Brain microvascular endothelial cell (primary cell): ENCODE measurements at regions not wholly inside any gene's neighbourhood (a gene's known extent, or its start where the extent isn't known, plus 50 kb on each side); places are given as distances from the start of the nearest gene placed in this dataset.

Experiments
- DNase-seq: peaks from one replicate; pipeline ENCODE4 v3.0.0-alpha.2; 2020
- H3K27ac ChIP-seq: fragments of 250-450 bp; sonication (Bioruptor Pico); 2 replicates; pipeline ENCODE4 v1.5.1; 2020; ENCODE audit warnings: mild to moderate bottlenecking, moderate library complexity
- H3K27me3 ChIP-seq: fragments of 250-450 bp; sonication (Bioruptor Pico); replicated peaks from 2 replicates; pipeline ENCODE4 v1.5.1; 2020; ENCODE audit warnings: mild to moderate bottlenecking
- H3K36me3 ChIP-seq: fragments of 250-450 bp; sonication (Bioruptor Pico); replicated peaks from 2 replicates; pipeline ENCODE4 v1.5.1; 2020; ENCODE audit warnings: mild to moderate bottlenecking
- H3K4me3 ChIP-seq: 2 replicates; pipeline ENCODE4 v1.5.1; 2011; ENCODE audit warnings: low read depth, mild to moderate bottlenecking, control low read depth, low read length, moderate library complexity
- CTCF ChIP-seq: IDR thresholded peaks from 2 replicates; pipeline ENCODE4 v1.5.1; 2011; ENCODE audit warnings: low read depth, mild to moderate bottlenecking, moderate library complexity, low read length, control low read depth, inconsistent platforms; ENCODE audit errors: missing control alignments
- in situ Hi-C: cut with HindIII; loops from 2 replicates; pipeline ENCODE4 v1.10.0; 2017; ENCODE audit warnings: low sequenced_read_pairs, low pct_ligation_motif_present

GRCh38 chr4:19944251-19944650, 307.5 kb upstream of the SLIT2 start:
- in situ Hi-C loops: no loop called here
- no peak for TF ChIP-seq CTCF
- Histone ChIP-seq H3K4me3 (no peak overlapping the region), H3K36me3 (no peaks in the 10 kb centered on the region), H3K27me3 (no peaks in the 10 kb centered on the region), H3K27ac (no peak overlapping the region)
- no peak for DNase-seq

GRCh38 chr4:19941434-19941833, 310.3 kb upstream of the SLIT2 start:
- Histone ChIP-seq H3K36me3 (no peaks in the 10 kb centered on the region), H3K4me3 (no peak overlapping the region), H3K27me3 (no peaks in the 10 kb centered on the region), H3K27ac (no peak overlapping the region)
- in situ Hi-C loops: no loop called here
- DNase-seq: no peak
- no peak for TF ChIP-seq CTCF

- in situ Hi-C loops: no loop called here
- H3K27me3 ChIP-seq: no peaks in the 10 kb centered on the region
- no peak overlapping the region for H3K27ac ChIP-seq
- no peak for DNase-seq
- no peaks in the 10 kb centered on the region for H3K36me3 ChIP-seq
- no peak for TF ChIP-seq CTCF
- H3K4me3 ChIP-seq: no peak overlapping the region
These were observed 310.8 kb upstream of the SLIT2 start for GRCh38 chr4:19940861-19941260.

- TF ChIP-seq CTCF: no peak
- H3K36me3 ChIP-seq: no peaks in the 10 kb centered on the region
- H3K27ac ChIP-seq: peak overlapping the region; percentile 7
- no peak overlapping the region for H3K4me3 ChIP-seq
- in situ Hi-C loops: no loop called here
- peak; percentile 78 for DNase-seq
- H3K27me3 ChIP-seq: no peaks in the 10 kb centered on the region
These were observed 315.2 kb upstream of the SLIT2 start for GRCh38 chr4:19936476-19936875.

- Histone ChIP-seq H3K4me3 (no peak overlapping the region), H3K36me3 (no peaks in the 10 kb centered on the region), H3K27ac (no peak overlapping the region), H3K27me3 (no peaks in the 10 kb centered on the region)
- no peak for TF ChIP-seq CTCF
- no peak for DNase-seq
- in situ Hi-C loops: no loop called here
These were observed 321.0 kb upstream of the SLIT2 start for GRCh38 chr4:19930742-19931141.

GRCh38 chr4:19927381-19927780, 324.3 kb upstream of the SLIT2 start:
- in situ Hi-C loops: no loop called here
- Histone ChIP-seq H3K27ac (no peak overlapping the region), H3K27me3 (no peaks in the 10 kb centered on the region), H3K4me3 (no peak overlapping the region), H3K36me3 (no peaks in the 10 kb centered on the region)
- peak; percentile 76 for DNase-seq
- no peak for TF ChIP-seq CTCF
